Panc1 (cell line): ENCODE measurements at regions not wholly inside any gene's neighbourhood (a gene's known extent, or its start where the extent isn't known, plus 50 kb on each side); places are given as distances from the start of the nearest gene placed in this dataset.

ENCODE experiments used
- ATAC-seq: fragments of 200-7000 bp; cut with Tn5 transposase; 2 replicates; pipeline ENCODE4 v1.9.1; 2020; ENCODE audit warnings: mild to moderate bottlenecking, moderate library complexity
- BruUV-seq: library from RNA; stranded (reverse); fragments of 400-500 nt; replicated peaks from 2 replicates; lab custom pipeline; 2021; lab: Mats Ljungman, UMichigan
- CTCF ChIA-PET: fragments of 300-600 bp; sonication (Branson Sonifier 250); formaldehyde crosslinking; loops from one replicate; lab custom pipeline; 2022; ENCODE audit warnings: antibody characterized with exemption; lab: Charles Lee
- POLR2A ChIA-PET: fragments of 300-600 bp; sonication (Branson Sonifier 250); formaldehyde crosslinking; loops from one replicate; lab custom pipeline; 2022; ENCODE audit warnings: antibody characterized with exemption; lab: Charles Lee
- DNase-seq: peaks from one replicate; pipeline ENCODE4 v3.0.0-alpha.2; 2010; ENCODE audit warnings: low read depth, low spot score
- H3K27ac ChIP-seq: 2 replicates; pipeline ENCODE4 v1.5.1; 2011; ENCODE audit warnings: mild to moderate bottlenecking, low read length, inconsistent platforms
- H3K27me3 ChIP-seq: fragments of 200-500 bp; sonication (Bioruptor generic); 2 replicates; pipeline ENCODE4 v1.6.0; 2014; ENCODE audit warnings: low read length, inconsistent platforms; ENCODE audit not compliant: control insufficient read depth, insufficient read depth
- H3K36me3 ChIP-seq: fragments of 200-500 bp; sonication (Bioruptor generic); 2 replicates; pipeline ENCODE4 v1.5.1; 2014; ENCODE audit warnings: inconsistent platforms, mild to moderate bottlenecking, low read length, moderate library complexity; ENCODE audit not compliant: control insufficient read depth, insufficient read depth
- H3K4me1 ChIP-seq: 2 replicates; pipeline ENCODE4 v1.5.1; 2011; ENCODE audit warnings: inconsistent platforms, mild to moderate bottlenecking, low read length, moderate library complexity; ENCODE audit not compliant: control insufficient read depth, insufficient read depth
- H3K4me3 ChIP-seq, 2 experiments: 2 replicates each; pipeline ENCODE4 v1.5.1; 2011 to 2012; ENCODE audit warnings: low read depth in 2 of 2, low read length in 2 of 2, mild to moderate bottlenecking in 2 of 2, inconsistent platforms in 1 of 2, moderate library complexity in 1 of 2
- H3K9me3 ChIP-seq: fragments of 200-500 bp; sonication (Bioruptor generic); 2 replicates; pipeline ENCODE4 v1.5.1; 2014; ENCODE audit warnings: low read depth, mild to moderate bottlenecking, inconsistent platforms, low read length, moderate library complexity; ENCODE audit not compliant: control insufficient read depth, insufficient read depth
- CTCF ChIP-seq: fragments of 450-650 bp; IDR thresholded peaks from 2 replicates; pipeline ENCODE4 v1.5.1; 2017; ENCODE audit warnings: mild to moderate bottlenecking
- POLR2AphosphoS5 ChIP-seq: IDR thresholded peaks from 2 replicates; pipeline ENCODE4 v1.6.1; 2012; ENCODE audit warnings: mild to moderate bottlenecking, low read depth, low read length, moderate library complexity
- REST ChIP-seq, 2 experiments: IDR thresholded peaks; 2 replicates each; pipeline ENCODE4 v1.6.1; 2011 to 2012; ENCODE audit warnings: low read depth in 2 of 2, control low read depth in 1 of 2, low read length in 1 of 2, mild to moderate bottlenecking in 1 of 2, moderate library complexity in 1 of 2; ENCODE audit not compliant: insufficient read depth in 1 of 2
- SIN3A ChIP-seq: IDR thresholded peaks from 2 replicates; pipeline ENCODE4 v1.6.1; 2012; ENCODE audit warnings: low read depth, mild to moderate bottlenecking, low read length, moderate library complexity, borderline replicate concordance; ENCODE audit not compliant: insufficient read depth
- TCF7L2 ChIP-seq: IDR thresholded peaks from 2 replicates; pipeline ENCODE4 v1.6.1; 2011; ENCODE audit warnings: mild to moderate bottlenecking, low read depth, low read length, inconsistent platforms
- in situ Hi-C: cut with HindIII; loops from 2 replicates; pipeline ENCODE4 v1.10.0; 2016; ENCODE audit warnings: low sequenced_read_pairs, low pct_unique_long_range_greater_than_20kb
- intact Hi-C: fragments of 100-400 bp; cut with micrococcal nuclease; formaldehyde crosslinking; loops from one replicate; pipeline ENCODE4 v1.10.0; 2022; ENCODE audit not compliant: unreplicated experiment

GRCh38 chr15:79516155-79516554 is 84.0 kb downstream of the MINAR1 start:
- no peak for DNase-seq
- TF ChIP-seq SIN3A, result no peak
- TF ChIP-seq REST (IDR thresholded peaks at IDR 0.05; ENCODE audit: insufficient read depth in 1 of 2, low read depth in 2 of 2, low read length in 1 of 2), result no peak
- TF ChIP-seq TCF7L2, result no peak
- TF ChIP-seq CTCF, result no peak
- no peak for TF ChIP-seq POLR2AphosphoS5
- no peak for ATAC-seq
- POLR2A ChIA-PET, result no interaction called here
- H3K27ac ChIP-seq, result no peak overlapping the region
- no peak overlapping the region for H3K4me3 ChIP-seq
- CTCF ChIA-PET, result no interaction called here
- in situ Hi-C loops (no loop called here), intact Hi-C loops (no loop called here)
- peaks cover 13% of the 10 kb centered on the region for H3K27me3 ChIP-seq
- H3K9me3 ChIP-seq, result no peaks in the 10 kb centered on the region
- no peaks in the 10 kb centered on the region for H3K36me3 ChIP-seq
- no TSS peak for BruUV-seq
- no peaks in the 10 kb centered on the region for H3K4me1 ChIP-seq

DNA sequence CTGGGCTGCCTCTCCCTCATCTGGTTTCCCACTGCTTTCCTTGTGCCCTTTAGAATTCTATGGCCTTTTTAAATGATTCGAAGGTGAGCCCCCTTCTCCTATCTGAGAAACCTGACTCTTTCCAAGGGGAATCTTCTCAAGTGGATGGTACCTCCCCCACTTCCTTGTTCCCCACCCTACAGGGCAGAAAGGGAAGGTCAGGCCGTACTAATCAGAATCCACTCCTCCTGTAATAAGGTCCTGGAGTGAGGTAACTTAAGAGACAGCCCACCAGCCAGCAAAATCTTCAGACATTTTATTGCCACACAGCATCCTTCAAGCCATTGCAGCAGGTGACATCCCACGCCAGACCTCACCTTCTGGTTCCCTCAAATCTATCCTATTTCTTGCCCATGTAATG is 84.5 kb downstream of the MINAR1 start:
- ChIA-PET CTCF (interaction anchor here (0.7 kb wide), 1 partner anchor 79 kb away, joined by 3 read pairs; no protein-coding TSS in a partner anchor), POLR2A (no interaction called here)
- DNase-seq (no peak), ATAC-seq (no peak)
- in situ Hi-C loops, result no loop called here
- no TSS peak for BruUV-seq
- TF ChIP-seq SIN3A, result no peak
- TF ChIP-seq CTCF, result no peak
- no peak for TF ChIP-seq REST (IDR thresholded peaks at IDR 0.05; ENCODE audit: insufficient read depth in 1 of 2, low read depth in 2 of 2, low read length in 1 of 2)
- no peak for TF ChIP-seq TCF7L2
- TF ChIP-seq POLR2AphosphoS5, result no peak
- H3K9me3 ChIP-seq, result no peaks in the 10 kb centered on the region
- no peaks in the 10 kb centered on the region for H3K36me3 ChIP-seq
- intact Hi-C loops, result loop anchor here (1.0 kb wide), 1 partner anchor 7 kb away; no protein-coding TSS in a partner anchor
- H3K4me1 ChIP-seq, result no peaks in the 10 kb centered on the region
- peaks cover 13% of the 10 kb centered on the region for H3K27me3 ChIP-seq
- no peak overlapping the region for H3K27ac ChIP-seq
- H3K4me3 ChIP-seq, result no peak overlapping the region
